ENCODE measurements at regions not wholly inside any gene's neighbourhood (a gene's known extent, or its start where the extent isn't known, plus 50 kb on each side); places are given as distances from the start of the nearest gene placed in this dataset.
A peak's percentile ranks its signal among the peaks of the same experiment; 100 is the strongest.

DNA sequence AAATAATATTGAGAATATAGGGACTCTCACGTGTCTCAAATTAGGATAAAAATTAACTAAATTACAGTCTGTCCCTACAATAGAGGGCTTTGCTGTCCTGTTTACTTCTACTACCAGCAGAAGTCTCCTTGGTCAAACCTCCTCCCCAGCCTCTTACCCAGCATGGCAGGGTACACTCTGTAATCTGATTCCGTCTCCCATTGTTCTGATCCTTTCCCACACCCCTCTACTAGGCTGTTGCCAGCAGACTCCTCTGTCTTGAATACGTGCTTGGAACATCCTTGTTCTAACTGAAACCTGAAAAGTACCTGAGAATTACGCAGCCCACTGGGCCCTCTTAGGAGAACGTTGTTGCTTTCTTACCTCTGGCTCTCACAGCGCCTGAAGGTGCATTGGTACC is 112.2 kb upstream of the PREP start:
- Histone ChIP-seq H3K4me3 (ENCODE audit: insufficient read length, low read depth) (no peak overlapping the region), H3K36me3 (ENCODE audit: insufficient read depth, insufficient read length, low read length) (no peaks in the 10 kb centered on the region), H3K4me1 (ENCODE audit: insufficient read depth, insufficient read length) (no peaks in the 10 kb centered on the region), H3K9ac (ENCODE audit: insufficient read length, low read depth) (no peak overlapping the region), H3K9me3 (ENCODE audit: insufficient read depth, low read length) (no peaks in the 10 kb centered on the region; the same call in 1 of the 2 replicates), H3K27me3 (ENCODE audit: insufficient read depth, insufficient read length) (no peaks in the 10 kb centered on the region)
- peak; percentile 3 for DNase-seq (ENCODE audit: low read depth, low spot score)
- TF ChIP-seq YY1 (IDR thresholded peaks at IDR 0.05; ENCODE audit: insufficient read depth, insufficient read length) (no peak), ZNF274 (IDR thresholded peaks at IDR 0.05; ENCODE audit: low read depth, low read length) (no peak), SUZ12 (IDR thresholded peaks at IDR 0.05; ENCODE audit: extremely low read depth, insufficient read depth, insufficient read length) (no peak)

DNA sequence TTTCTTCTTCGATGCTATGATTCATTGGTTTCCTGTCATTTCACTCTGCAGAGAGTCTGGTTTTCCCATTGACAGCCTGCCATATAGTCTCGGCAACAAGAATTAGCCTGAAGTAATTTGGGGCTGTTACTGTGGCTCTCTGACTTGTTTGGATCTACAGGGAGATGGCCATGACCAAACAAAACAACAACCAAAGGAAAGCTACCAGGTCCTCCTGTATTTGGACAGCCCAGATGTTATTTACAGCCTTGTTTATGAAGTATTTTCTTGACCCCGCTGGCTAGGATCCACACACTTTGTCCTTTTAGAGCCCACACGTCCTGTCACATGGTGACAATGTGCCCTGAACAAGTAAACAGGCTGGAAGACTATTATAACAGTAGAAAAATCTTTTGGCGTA is 111.4 kb upstream of the PREP start:
- Histone ChIP-seq H3K4me1 (ENCODE audit: insufficient read depth, insufficient read length) (no peaks in the 10 kb centered on the region), H3K9ac (ENCODE audit: insufficient read length, low read depth) (no peak overlapping the region), H3K36me3 (ENCODE audit: insufficient read depth, insufficient read length, low read length) (no peaks in the 10 kb centered on the region), H3K9me3 (ENCODE audit: insufficient read depth, low read length) (no peaks in the 10 kb centered on the region; the same call in 1 of the 2 replicates), H3K4me3 (ENCODE audit: insufficient read length, low read depth) (no peak overlapping the region), H3K27me3 (ENCODE audit: insufficient read depth, insufficient read length) (no peaks in the 10 kb centered on the region)
- TF ChIP-seq SUZ12 (IDR thresholded peaks at IDR 0.05; ENCODE audit: extremely low read depth, insufficient read depth, insufficient read length) = no peak
- TF ChIP-seq YY1 (IDR thresholded peaks at IDR 0.05; ENCODE audit: insufficient read depth, insufficient read length) = no peak
- TF ChIP-seq ZNF274 (IDR thresholded peaks at IDR 0.05; ENCODE audit: low read depth, low read length) = no peak
- DNase-seq (ENCODE audit: low read depth, low spot score) = no peak

DNA sequence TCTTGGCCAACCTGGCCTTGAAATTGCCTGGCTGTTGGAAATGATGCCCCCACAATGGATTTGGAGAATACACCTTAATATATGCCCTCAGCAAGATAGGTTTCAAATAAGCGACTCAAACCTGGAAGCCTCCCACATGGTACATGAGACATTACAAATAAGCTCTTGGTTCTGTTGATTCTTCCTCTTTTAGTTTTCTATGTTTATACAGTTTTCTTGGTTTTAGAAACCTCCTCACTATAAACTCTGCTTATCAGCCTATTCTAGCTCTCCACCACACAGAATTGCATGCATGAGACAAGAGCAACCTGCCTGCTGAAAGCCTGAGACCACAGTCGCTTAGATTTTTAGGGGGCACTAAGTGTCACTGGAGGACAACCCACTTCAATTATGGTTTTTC is 108.8 kb upstream of the PREP start:
- H3K4me3 ChIP-seq (ENCODE audit: insufficient read length, low read depth) = no peak overlapping the region

DNA sequence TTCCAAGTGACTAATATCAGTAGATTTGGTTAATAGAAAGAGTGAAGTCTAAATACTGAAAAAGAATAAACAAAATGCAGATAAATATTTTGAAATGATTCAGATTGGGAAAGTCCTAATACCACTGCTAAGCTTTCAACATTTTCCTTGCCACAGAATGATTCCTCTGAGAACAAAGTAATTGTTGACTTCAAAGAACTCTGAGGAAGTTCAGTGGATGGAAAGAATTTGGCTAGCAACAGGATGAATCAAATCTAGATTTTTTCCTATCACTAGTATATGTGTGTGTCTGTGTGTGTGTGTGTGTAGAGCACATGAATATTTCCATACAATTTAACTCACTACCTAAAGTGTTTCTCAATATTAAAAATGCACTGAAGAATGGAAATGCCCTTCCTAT is 107.9 kb upstream of the PREP start:
- Histone ChIP-seq H3K9ac (ENCODE audit: insufficient read length, low read depth) (no peak overlapping the region), H3K4me1 (ENCODE audit: insufficient read depth, insufficient read length) (no peaks in the 10 kb centered on the region), H3K4me3 (ENCODE audit: insufficient read length, low read depth) (no peak overlapping the region), H3K9me3 (ENCODE audit: insufficient read depth, low read length) (no peaks in the 10 kb centered on the region), H3K36me3 (ENCODE audit: insufficient read depth, insufficient read length, low read length) (no peaks in the 10 kb centered on the region), H3K27me3 (ENCODE audit: insufficient read depth, insufficient read length) (no peaks in the 10 kb centered on the region)
- no peak for TF ChIP-seq ZNF274 (IDR thresholded peaks at IDR 0.05; ENCODE audit: low read depth, low read length)
- TF ChIP-seq SUZ12 (IDR thresholded peaks at IDR 0.05; ENCODE audit: extremely low read depth, insufficient read depth, insufficient read length) = no peak
- no peak for TF ChIP-seq YY1 (IDR thresholded peaks at IDR 0.05; ENCODE audit: insufficient read depth, insufficient read length)
- no peak for DNase-seq (ENCODE audit: low read depth, low spot score)

More for the DNA sequence above, 108.8 kb upstream of the PREP start:
- H3K9me3 ChIP-seq (ENCODE audit: insufficient read depth, low read length) = no peaks in the 10 kb centered on the region
- DNase-seq (ENCODE audit: low read depth, low spot score) = no peak
- no peaks in the 10 kb centered on the region for H3K36me3 ChIP-seq (ENCODE audit: insufficient read depth, insufficient read length, low read length)
- no peaks in the 10 kb centered on the region for H3K4me1 ChIP-seq (ENCODE audit: insufficient read depth, insufficient read length)
- H3K27me3 ChIP-seq (ENCODE audit: insufficient read depth, insufficient read length) = no peaks in the 10 kb centered on the region
- TF ChIP-seq SUZ12 (IDR thresholded peaks at IDR 0.05; ENCODE audit: extremely low read depth, insufficient read depth, insufficient read length) (no peak), ZNF274 (IDR thresholded peaks at IDR 0.05; ENCODE audit: low read depth, low read length) (no peak), YY1 (IDR thresholded peaks at IDR 0.05; ENCODE audit: insufficient read depth, insufficient read length) (no peak)
- no peak overlapping the region for H3K9ac ChIP-seq (ENCODE audit: insufficient read length, low read depth)

DNA sequence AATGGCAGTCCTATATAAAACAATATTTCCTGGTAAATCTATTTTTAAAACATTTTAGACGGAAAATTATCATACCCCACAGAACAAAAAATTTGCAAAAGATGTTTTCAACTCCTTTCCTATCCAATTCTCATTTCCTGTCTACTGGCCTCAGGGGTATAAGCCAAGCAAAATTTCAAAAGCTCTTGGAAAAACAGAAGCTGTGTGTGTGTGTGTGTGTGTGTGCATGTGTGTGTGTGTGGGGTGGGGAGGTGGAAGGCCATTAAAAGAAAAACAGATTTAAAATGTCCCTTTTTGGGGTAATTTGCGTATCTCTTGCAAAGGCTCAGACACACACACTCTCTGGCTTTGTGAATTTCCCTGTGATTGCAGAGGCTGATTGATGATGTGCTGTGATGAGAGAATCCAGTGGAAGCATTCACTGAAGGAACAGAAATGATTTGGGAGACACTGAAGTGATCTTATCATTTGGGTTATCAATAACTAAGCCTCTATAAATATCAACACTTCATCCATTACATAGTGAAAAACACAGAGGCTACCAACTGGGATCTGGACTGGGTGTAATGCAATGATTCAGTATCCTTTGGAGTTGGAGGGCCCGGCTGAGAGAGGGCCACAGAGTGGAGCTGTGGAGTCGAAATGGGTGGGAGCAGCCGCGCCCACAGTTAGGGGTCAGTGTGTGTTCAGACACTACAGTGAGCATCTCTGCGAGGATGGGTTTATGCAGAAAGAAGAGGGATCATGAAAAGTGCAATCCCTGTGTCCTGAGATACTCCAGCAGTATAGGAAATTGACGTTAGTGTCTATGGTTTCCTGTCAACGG is 106.8 kb upstream of the PREP start:
- no peaks in the 10 kb centered on the region for H3K36me3 ChIP-seq (ENCODE audit: insufficient read depth, insufficient read length, low read length)
- TF ChIP-seq YY1 (IDR thresholded peaks at IDR 0.05; ENCODE audit: insufficient read depth, insufficient read length) (no peak), SUZ12 (IDR thresholded peaks at IDR 0.05; ENCODE audit: extremely low read depth, insufficient read depth, insufficient read length) (no peak), ZNF274 (IDR thresholded peaks at IDR 0.05; ENCODE audit: low read depth, low read length) (no peak)
- DNase-seq (ENCODE audit: low read depth, low spot score) = no peak
- H3K4me1 ChIP-seq (ENCODE audit: insufficient read depth, insufficient read length) = no peaks in the 10 kb centered on the region
- H3K27me3 ChIP-seq (ENCODE audit: insufficient read depth, insufficient read length) = no peaks in the 10 kb centered on the region
- no peak overlapping the region for H3K4me3 ChIP-seq (ENCODE audit: insufficient read length, low read depth)
- no peak overlapping the region for H3K9ac ChIP-seq (ENCODE audit: insufficient read length, low read depth)
- no peaks in the 10 kb centered on the region for H3K9me3 ChIP-seq (ENCODE audit: insufficient read depth, low read length)

DNA sequence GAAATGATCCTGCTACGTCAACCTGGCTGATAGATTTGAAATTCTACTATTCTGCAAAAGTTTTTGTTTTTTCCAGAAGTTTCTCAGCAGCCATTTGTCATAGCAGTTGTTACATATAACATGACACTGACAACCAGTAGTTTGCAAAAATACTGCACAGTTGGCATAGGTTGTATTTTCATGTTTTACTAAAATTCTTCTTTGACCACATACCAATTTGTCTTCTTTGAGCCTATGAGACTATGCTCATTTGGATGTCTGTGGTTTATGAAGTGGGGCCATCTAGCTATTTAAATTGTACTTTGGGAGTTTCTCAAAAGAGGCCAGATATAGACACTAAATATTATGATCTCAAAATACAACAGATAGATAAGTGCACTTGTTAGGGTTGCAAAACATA is 104.9 kb upstream of the PREP start:
- no peaks in the 10 kb centered on the region for H3K27me3 ChIP-seq (ENCODE audit: insufficient read depth, insufficient read length)
- no peaks in the 10 kb centered on the region for H3K9me3 ChIP-seq (ENCODE audit: insufficient read depth, low read length)
- no peak for TF ChIP-seq SUZ12 (IDR thresholded peaks at IDR 0.05; ENCODE audit: extremely low read depth, insufficient read depth, insufficient read length)
- no peak for TF ChIP-seq YY1 (IDR thresholded peaks at IDR 0.05; ENCODE audit: insufficient read depth, insufficient read length)
- TF ChIP-seq ZNF274 (IDR thresholded peaks at IDR 0.05; ENCODE audit: low read depth, low read length) = no peak
- no peak overlapping the region for H3K9ac ChIP-seq (ENCODE audit: insufficient read length, low read depth)
- no peak for DNase-seq (ENCODE audit: low read depth, low spot score)
- no peak overlapping the region for H3K4me3 ChIP-seq (ENCODE audit: insufficient read length, low read depth)
- H3K36me3 ChIP-seq (ENCODE audit: insufficient read depth, insufficient read length, low read length) = no peaks in the 10 kb centered on the region
- H3K4me1 ChIP-seq (ENCODE audit: insufficient read depth, insufficient read length) = no peaks in the 10 kb centered on the region

DNA sequence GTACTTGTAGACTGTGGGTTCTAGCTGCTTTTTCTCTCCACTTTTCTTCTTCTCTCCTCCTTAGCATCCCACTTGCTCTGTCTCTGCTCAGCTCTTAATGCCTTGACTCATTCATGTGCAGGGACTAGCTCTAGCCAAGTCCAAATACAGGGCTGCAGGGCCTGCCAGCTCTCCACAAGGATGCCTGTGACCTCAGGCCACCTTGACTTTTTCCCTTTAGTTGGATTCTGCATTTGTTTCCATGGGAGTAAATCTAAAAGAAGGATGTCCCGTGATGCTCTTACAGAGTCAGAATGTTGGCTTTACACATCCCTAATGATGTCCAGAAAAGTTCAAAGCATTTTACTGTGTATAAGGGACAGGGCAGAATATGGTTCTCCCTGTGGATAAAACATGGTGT is 101.8 kb upstream of the PREP start:
- no peak overlapping the region for H3K9ac ChIP-seq (ENCODE audit: insufficient read length, low read depth)
- no peaks in the 10 kb centered on the region for H3K4me1 ChIP-seq (ENCODE audit: insufficient read depth, insufficient read length)
- DNase-seq (ENCODE audit: low read depth, low spot score) = no peak
- H3K9me3 ChIP-seq (ENCODE audit: insufficient read depth, low read length) = no peaks in the 10 kb centered on the region
- H3K4me3 ChIP-seq (ENCODE audit: insufficient read length, low read depth) = no peak overlapping the region
- H3K36me3 ChIP-seq (ENCODE audit: insufficient read depth, insufficient read length, low read length) = no peaks in the 10 kb centered on the region
- TF ChIP-seq YY1 (IDR thresholded peaks at IDR 0.05; ENCODE audit: insufficient read depth, insufficient read length) = no peak
- TF ChIP-seq SUZ12 (IDR thresholded peaks at IDR 0.05; ENCODE audit: extremely low read depth, insufficient read depth, insufficient read length) = no peak
- TF ChIP-seq ZNF274 (IDR thresholded peaks at IDR 0.05; ENCODE audit: low read depth, low read length) = no peak
- no peaks in the 10 kb centered on the region for H3K27me3 ChIP-seq (ENCODE audit: insufficient read depth, insufficient read length)
